Suppressor macrophage treated with lipopolysaccharide for 1 hour (primary cell): ENCODE measurements at regions not wholly inside any gene's neighbourhood (a gene's known extent, or its start where the extent isn't known, plus 50 kb on each side); places are given as distances from the start of the nearest gene placed in this dataset.

Experiments
- DNase-seq, 3 donors: peaks; one replicate each; pipeline ENCODE4 v3.0.0-alpha.2; 2020 to 2022

DNA sequence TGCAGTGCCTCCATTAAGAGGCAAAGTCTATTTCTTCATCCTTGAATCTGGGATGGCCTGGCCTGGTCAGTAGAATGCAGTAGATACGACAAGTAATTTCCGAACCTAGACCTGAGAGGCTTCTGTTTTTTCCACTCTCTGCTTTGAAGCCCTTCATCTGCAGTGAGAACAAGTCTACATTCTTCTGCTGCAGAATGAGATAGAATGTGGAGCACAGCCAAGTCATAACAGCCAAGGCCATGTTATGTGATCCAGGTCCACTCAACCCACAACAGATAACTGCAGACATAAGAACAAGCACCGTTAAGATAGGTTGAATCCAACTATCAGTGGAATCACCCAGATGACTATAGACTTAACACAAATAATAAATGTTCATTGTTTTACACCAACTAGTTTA is 1297.7 kb downstream of the C4orf33 start:
- no peak for DNase-seq

DNA sequence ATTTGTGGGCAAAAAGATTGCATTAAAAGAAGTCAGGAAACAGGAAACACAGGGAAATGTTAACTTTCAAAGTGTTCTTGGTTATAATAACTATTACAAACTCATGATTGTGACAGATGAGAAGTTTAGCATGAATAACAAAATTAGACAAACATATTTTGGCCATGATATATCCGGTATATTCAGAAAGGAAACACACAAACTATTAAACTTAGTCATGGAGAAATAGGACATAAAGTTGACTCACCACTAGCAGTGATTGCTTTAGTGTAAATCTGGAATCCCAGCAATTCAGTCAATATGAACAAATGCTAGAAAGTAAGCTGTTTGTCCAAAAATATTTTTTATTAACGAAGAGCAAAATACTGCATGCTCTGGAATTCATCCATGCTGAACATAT is 1299.9 kb downstream of the C4orf33 start:
- no peak for DNase-seq

DNA sequence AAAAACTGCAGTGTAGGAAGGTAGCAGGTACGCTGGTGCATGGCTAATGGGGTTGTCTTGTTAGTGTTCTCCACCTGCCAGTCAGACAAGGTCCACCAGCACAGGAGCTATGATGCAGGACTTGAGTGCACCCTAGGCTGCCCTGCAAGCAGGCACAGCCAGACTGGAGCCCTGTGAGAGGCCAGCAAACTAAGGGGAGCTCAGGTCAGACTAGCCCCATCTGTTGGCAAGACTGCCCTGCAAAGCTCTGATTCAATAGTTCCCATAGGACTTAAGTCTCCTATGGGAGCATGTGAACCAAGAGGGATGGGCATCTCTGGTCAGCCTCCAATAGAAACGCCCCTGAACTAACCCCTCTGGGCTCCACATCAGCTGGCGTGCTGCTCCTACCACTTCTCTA is 1307.3 kb downstream of the C4orf33 start:
- no peak for DNase-seq

GRCh38 chr4:130416228-130416627 is 1320.3 kb downstream of the C4orf33 start:
- DNase-seq = no peak

GRCh38 chr4:130419211-130419975 is 1323.4 kb downstream of the C4orf33 start:
- DNase-seq = no peak

GRCh38 chr4:130422261-130422660 is 1326.3 kb downstream of the C4orf33 start:
- peak in 1 of 3 donors; percentile 4 for DNase-seq

DNA sequence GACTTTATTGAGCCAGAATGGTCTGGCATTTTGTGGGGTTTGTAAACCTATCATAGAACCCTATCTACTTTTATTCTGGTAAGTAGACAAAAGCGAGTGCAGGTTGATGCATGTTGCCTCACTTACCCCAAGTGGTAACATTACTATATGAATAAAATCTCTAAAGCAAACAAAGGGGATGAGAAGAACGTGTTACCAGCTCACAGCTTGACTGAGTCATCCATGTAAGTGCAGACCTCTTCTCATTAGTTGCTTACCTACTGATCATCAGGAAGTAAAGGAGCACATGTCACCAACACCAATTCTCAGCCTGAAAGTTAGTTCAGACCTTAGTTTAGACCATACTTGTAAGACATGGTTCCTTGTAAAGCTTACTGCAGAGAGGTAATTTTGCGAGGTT is 1328.3 kb downstream of the C4orf33 start:
- DNase-seq = no peak

- DNase-seq = no peak
Observed at GRCh38 chr4:130432289-130432688, 1336.3 kb downstream of the C4orf33 start.

DNA sequence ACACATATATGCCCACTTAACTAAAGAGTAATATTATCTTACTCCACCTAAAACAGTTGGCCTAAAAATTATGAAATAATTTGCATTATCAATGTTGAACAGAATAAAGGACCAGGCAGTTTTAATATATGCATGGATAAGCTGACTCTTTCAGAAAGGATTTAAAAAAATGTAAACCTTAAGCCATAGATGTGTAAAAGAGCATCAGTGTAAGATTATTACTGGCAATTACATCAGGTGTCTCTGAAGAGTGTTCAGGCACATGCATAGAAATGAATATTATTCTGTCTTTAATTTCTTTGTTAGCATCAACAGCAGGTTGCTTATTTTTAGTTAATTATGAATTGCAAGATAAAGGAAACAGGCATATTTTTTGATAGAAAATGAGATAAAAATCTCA is 1353.8 kb downstream of the C4orf33 start:
- no peak for DNase-seq

DNA sequence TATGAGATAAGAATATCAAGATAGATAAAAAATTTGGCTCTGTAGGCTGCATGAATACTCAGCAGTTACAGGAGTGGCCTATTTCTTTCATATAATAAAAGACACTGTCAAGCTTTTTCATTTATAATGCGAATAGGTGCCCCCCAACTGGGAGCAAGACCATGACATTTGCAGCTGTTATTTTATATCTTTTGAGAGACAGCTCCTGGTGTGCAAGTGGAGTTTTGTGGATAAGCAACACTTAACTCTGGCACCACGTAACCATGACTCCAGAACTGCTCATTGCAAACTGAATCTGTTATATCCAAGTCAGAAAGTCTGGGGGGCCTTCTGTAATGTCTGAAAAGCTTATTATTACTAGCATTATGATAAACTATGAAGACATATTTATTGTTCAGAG is 1372.4 kb downstream of the C4orf33 start:
- DNase-seq = no peak

- DNase-seq = peak; percentile 8 to 19 (median 9)
Observed at GRCh38 chr4:130478406-130478805, 1382.5 kb downstream of the C4orf33 start.

- DNase-seq = no peak
Observed at GRCh38 chr4:130479020-130479419, 1383.1 kb downstream of the C4orf33 start.

DNA sequence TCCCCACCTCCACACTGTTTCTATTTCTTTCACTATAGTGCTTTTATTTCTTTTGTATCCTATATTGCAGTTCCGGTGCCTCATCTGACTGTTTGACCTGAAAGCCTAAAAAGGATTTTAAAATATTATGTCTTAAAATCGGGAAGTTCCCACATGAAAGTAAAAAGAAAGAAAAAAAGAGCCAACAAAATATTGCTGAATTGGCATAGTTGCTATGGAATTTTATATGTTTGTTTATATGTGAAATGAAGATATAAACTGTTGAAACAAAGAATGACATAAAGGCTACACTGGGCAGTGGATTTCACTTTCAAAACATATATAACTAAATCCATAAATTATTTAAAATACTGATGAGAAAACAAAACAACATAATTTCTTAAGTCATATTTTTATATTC is 1383.7 kb downstream of the C4orf33 start:
- no peak for DNase-seq

DNA sequence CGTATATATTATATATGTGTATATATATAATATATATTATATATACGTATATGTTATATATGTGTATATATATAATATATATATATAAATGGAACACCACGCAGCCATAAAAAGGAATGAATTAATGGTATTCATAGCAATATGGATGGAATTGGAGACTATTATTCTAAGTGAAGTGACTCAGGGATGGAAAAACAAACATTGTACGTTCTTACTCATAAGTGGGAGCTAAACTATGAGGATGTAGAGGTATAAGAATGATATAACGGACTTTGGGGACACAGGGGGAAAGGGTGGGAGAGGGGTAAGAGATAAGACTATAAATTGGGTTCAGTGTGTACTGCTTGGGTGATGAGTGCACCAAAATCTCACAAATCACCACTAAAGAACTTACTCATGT is 1388.9 kb downstream of the C4orf33 start:
- DNase-seq = no peak

- DNase-seq = no peak
Observed at GRCh38 chr4:130485371-130485770, 1389.4 kb downstream of the C4orf33 start.

- no peak for DNase-seq
Observed at GRCh38 chr4:130486186-130486585, 1390.2 kb downstream of the C4orf33 start.

DNA sequence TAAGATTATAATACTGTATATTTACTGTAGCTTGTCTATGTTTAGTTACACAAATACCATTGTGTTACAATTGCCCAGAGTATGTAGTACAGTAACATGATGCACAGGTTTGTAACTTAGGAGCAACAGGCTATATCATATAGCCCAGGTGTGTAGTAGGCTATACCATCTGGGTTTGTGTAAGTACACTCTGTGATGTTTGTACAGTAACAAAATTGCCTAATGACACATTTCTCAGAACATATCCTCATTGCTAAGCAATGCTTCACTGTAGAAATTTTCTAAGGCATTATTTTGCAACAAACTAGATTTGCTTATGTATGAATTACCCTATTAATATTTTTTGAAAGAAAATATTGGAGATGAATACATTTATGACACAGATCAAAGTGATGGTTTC is 1390.9 kb downstream of the C4orf33 start:
- DNase-seq = no peak

GRCh38 chr4:130510661-130511060 is 1414.7 kb downstream of the C4orf33 start:
- no peak for DNase-seq

- no peak for DNase-seq
Observed at GRCh38 chr4:130511776-130512175, 1415.8 kb downstream of the C4orf33 start.

DNA sequence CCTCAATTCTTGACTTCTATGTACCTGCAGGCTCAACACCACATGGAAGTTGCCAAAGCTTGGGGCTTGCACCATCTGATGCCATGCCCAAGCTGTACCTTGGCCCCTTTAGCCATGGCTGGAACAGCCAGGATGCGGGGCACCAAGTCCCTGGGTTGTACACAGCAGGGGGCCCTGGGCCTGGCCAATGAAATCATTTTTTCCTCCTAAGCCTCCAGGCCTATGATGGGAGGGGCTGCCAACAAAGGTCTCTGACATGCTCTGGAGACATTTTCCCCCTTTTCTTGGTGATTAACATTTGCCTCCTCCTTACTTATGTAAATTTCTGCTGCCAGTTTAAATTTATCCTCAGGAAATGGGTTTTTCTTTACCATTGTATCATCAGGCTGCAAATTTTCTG is 1428.1 kb downstream of the C4orf33 start:
- no peak for DNase-seq

DNA sequence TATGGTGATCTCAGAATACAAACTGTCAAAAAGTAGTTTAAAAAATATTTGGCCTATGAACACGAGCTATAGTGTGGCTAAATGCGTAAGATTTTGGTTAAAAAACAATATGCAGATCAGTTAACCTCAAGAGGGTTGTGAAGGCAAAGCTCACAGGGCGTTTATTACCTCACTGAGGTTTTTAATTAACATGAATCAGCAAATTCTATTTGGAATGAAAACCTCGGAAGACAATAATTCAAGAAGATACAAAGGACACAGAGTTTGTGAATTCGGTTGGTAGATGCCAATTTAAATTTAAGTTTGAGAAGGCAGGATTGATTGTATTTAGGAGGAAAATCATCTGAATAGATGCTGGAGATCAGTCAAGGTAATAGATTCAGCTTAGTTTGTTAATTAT is 1434.6 kb downstream of the C4orf33 start:
- DNase-seq = no peak

GRCh38 chr4:130534651-130535050 is 1438.7 kb downstream of the C4orf33 start:
- no peak for DNase-seq

- no peak for DNase-seq
Observed at GRCh38 chr4:130542953-130543352, 1447.0 kb downstream of the C4orf33 start.

- no peak for DNase-seq
Observed at GRCh38 chr4:130545171-130545570, 1449.2 kb downstream of the C4orf33 start.

DNA sequence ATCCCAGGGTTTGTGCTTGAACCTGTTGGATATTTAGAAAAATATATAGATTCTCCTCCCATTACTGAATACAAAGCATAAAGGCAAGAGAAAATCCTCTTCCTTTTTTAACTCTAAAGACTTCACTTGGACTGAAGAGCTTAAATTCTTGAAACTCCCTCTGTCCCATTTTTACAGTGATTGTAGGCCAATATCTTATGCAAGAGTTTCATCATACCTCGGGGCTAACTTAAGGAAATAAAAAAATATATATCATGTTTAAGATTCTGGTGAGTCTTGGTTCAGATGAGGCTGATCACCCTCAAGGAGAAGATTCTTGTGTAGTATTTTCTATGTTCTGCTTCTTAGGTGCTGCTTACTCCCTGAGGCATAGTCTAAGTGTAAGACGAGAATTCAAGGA is 1449.6 kb downstream of the C4orf33 start:
- DNase-seq = no peak
